ENCODE measurements at regions not wholly inside any gene's neighbourhood (a gene's known extent, or its start where the extent isn't known, plus 50 kb on each side); places are given as distances from the start of the nearest gene placed in this dataset.

DNA sequence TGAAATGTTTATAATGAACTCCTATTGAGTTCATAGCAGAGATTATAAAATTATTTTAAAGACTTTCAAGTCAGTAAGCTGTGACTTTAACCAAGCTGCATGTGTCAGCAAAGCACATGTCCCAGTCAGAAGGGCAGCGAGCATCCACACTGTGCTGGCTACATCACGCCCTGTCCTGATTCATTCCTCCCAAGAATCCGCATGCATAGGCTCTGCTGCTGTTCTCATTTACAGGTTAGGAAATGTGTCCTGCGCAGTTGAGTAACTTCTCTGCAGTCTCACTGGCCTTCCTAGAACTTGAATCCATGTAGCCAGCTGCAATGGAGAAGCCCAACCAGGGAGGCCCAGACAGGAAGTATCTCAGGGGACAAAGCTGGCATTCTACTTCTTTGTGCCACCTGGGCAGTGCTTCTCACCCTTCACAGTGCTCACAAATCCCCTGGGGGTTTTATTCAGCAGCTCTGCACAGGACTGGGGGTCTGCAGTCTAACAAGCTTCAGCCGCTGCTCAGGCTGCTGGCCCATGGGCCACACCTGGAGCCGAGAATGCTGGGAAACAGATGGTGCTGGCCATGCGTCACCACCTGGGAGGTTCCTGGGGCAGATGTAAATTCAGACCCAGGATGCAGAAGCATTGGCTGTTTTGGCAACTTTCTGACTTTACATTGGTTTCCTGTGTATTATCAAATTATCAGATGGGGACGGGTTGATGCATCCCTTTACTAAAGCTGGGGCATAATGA lies 192.8 kb upstream of the GDF10 start:
- no peak for DNase-seq

DNA sequence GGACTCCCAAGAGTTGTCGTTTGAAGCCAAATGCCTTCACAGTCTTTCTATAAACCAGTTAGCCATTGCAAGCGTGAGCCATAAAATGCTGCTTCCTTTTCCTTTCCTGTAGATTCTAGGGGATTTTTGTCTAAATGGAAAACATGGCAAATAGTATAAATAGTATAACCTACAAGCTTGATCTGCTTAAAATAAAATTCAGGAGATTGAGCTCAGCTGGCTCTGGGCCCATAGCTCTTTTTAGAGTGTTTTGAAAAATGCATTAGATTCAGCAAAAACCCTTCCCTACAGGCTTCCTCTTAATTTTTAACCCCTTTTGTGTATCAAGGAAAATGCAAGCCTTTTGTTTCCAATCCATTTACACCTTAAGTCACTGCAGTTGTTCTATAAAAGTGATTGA lies 190.1 kb upstream of the GDF10 start:
- DNase-seq, result peak; percentile 37

DNA sequence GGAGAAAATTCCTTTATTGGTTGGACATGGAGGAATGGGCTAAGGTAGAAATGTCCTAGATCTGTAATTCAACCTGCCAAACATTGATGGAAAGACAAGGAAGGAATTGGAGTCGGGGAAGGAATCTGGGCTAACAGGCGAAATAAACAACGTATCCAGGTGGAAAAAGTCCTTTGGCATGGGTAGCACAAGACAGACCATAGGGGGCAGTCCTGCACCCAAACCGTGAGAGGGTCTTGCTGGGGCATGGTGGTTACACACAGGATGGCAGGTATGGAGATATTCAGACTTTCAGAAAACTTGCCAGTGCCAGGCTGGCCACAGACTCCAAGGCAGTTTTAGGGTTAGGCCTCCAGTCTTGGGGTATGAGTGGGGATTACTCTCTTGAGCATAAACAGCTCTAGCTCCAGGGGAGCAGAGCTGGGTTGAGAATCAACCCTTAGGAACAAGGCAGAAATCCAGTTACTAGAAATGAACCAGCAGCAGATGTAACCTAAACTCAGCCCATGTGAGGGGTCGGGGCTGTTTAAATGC lies 188.6 kb upstream of the GDF10 start:
- DNase-seq, result no peak

DNA sequence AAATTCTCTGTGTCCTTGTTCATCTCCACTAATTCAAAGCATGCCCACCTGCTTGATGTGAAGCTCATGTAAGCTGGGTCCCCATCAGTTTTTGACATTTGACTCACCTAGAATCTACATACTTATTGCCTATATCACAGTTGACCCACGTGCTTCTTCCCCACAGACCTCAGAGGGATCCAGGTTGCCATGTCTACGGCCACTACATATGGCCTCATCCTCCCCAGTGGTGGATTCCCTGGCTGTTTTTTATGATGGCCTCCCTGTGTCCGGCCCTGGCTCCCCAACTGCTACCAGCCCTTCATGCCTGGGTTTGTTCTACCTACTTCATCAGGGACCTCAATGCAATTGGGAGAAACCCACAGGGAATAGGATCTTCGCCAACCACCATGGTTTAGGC lies 187.4 kb upstream of the GDF10 start:
- no peak for DNase-seq

DNA sequence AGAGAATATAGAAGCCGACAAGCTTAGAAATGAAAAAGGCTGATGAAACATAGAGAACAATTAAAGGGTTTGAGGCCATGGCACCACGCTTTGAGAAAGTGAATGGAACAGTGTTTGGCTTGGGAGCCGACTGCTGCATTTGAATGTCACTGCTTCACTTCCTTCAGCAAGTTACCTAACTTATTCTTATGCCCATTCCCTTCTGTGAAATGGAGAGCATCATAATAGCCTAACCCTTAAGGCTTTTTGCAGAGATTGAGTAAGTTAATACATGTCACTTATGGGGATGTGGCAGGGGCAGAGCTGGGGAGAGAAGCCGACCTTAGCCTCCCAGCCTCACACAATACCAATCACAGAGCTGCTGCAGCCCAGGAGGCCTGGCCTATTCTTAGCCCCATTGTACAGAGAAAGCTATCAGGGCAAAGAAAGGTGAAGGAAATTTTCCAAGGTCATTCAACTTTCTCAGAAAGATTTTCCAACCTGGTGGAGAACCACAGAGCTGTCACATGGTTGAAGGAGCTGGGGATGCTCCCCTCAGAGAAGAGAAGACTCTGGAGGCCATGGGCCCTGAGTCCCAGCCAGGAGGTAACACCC lies 186.0 kb upstream of the GDF10 start:
- no peak for DNase-seq

DNA sequence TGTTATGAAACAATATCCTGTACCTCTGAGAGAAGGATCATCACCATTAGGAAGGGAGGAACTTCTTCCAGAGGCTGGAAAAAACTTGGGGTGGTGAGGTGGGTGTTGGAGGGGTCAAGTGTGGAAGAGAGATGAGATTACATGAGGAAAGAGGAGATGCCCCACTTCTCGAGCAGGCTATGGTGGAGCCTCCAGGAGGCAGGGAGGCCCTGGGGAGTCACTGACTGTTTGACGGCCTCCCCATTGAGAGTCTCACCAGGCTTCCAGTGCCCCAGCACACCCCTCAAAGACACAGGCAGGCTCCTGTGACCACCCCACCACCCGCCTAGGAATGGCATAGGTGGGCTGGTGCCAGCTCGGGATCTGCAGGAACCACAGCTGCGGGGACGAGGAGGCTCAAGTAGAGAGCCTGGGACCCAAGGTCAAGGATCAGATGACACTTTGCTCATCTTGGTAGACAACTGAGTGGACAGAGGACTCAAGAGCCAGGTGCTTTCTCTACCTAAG lies 185.3 kb upstream of the GDF10 start:
- no peak for DNase-seq

DNA sequence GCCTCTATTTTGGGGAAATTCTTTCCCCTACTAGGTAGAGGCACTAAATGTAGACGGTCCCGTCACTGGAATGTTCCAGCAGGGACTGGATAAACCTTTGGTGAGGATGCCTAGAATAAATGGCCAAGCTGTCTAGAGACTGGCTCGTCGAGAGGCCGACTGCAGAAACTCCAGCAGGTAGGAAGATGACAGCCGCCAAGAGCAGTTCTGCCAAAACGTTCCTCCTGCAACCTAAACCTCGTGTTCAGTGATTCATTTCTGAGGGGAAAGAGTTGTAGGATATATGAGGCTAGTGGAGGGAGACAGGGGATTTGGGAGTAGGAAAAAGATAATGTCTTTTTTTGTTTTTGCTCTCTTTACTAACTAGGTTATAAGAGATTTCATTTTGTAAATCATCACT lies 184.7 kb upstream of the GDF10 start:
- no peak for DNase-seq

DNA sequence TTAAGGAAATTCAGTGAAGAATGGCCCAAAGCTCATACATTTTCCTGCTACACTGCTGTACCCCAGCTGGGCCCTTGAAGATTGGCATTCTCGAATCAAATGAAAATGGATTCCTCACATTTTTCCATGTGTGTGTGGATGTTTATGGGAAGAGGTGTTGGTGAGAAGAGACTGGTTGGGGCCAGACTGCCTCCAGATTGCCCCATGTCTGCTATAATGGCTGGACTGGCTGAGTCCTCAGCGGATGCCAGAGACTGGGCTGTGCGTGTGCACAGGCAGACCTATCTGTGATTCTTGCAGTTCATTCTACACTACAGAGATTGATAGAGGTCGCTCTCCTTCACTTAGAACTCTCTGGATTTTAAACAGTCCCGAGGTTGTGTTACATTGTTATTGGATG lies 183.6 kb upstream of the GDF10 start:
- DNase-seq, result no peak

DNA sequence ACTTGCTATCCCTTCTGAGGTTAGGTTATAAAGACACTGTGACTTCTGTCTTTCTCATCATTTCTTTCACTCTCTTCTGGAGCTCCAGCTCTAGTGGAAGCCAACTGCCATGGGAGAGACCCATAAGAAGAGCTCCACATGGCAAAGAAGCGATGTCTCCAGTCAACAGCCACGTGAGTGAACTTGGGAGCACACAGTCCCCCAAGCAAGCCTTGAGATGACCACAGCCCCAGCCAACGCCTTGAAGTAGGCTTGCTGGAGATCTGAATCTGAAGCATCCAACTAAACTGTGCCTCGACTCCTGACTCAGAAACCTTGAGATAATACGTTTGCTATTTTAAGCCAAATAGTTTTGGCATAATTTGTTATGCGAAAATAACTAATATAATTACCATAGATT lies 181.7 kb upstream of the GDF10 start:
- DNase-seq, result no peak

DNA sequence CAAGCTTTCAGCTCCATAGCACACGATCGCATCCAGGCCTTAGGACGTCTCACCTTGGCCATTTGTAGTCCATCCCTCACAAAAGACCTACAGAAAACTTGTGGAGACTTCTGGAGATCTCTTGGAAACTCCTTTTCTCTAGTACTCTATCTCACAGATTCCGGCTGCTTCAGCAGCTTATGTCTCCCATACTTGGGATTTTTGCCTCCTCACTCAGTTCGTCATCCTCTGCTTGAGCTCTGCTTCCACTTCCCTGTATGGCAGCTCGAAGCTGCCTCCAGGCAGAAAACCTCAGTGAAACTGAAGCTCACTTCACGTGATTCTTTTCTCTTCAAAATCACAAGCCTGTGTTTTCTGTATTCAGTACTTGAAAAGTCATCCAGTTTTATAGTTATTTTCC lies 178.7 kb upstream of the GDF10 start:
- no peak for DNase-seq

DNA sequence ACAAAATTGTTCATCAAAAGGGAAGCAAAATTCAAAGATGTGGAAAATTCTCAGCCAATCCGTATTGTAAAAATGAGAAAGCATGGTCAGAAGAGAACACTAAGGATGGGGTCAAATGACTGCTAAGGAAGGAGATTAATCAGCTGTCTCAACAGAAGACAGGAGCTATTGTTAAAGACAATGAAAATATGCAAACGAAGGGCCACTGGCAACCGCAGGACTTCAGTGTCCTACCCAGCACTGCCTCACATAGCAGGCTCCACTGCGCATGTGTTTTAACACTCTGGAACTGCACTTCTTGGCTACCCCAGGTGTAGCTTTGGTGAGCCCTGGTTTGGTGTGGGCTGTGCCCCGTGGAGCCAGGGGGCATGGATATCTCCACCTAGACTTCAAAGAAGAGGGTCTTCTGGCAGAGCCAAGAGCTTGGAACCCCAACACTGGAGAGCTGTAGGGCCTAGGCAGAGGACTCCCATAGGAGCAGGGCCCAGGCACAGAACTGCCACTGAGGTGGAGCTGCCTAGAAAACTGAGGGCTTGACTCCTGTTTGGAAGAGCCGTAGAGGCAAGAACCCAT lies 176.2 kb upstream of the GDF10 start:
- DNase-seq, result no peak

DNA sequence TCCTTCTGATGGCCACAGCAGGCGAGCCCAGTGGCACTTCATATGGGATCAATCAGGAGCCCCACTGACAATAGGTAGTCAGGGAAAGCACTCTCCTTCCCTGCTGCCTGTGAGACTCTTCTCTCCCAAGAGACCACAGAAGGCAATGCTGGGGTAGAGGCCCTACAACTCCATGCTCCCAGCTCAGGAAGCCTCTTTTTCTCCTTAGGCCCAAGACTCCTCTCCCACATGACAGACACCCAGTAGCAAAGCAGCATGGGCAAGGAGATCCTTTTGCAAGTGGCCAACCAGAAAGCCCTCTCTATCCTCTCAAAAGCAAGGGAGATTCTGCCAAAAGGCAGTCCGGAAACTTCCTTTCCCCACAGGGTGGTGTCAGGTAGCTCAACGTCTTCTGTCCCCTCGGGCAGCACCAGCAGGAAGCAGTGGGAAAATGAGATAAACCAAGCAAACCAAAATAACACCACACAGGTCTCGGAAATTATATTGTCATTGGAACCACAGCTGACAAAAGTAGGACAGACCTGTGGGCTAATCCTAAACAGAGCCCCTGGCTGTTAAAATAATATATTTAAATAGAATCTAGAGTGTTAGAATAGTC lies 172.7 kb upstream of the GDF10 start:
- DNase-seq, result no peak

DNA sequence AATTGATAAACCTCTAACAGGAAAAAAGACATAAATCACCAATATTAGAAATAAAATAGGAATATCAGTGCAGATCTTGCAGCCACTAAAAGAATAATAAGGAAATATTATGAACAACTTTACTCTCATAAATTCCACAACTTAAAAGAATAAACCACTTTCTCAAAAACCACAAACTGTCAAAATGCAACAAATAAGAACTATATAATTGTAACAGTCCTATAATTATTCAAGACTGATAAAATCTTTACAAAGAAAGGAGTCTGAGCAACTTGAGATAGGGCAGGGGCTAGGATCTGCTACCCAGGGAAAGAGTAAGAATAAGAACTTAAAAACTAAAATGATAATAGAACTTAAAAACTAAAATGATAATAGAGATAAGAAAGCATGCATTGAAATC lies 169.5 kb upstream of the GDF10 start:
- DNase-seq, result no peak

DNA sequence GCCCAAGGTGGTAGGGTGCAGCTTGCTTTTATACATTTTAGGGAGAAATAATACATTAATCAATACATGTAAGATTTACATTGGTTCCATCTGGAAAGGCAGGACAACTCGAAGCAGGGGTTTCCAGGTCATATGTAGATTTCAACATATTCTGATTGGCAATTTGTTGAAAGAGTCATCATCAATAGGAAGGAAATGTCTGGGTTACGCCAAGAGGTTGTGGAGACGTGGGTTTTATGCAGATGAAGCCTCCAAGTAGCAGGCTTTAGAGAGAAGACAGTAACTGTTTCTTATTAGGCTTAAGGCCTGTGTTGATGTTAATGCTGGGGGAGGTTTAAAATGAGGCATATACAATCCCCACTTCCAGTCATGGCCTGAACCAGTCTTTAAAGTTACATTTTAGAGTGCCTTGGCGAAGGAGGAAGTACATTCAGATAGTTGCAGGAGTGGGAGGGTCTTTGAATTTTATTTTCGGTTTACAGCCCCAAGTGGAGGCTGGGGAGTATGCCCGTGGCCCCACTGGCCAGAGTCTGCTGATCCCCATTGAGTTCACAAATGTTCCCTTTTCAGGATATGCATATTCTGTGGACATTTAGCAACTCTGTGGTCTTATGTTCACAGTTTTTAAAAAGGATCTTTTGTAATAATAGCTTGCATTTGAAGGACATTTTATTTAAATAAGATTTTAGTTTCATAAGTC lies 166.0 kb upstream of the GDF10 start:
- DNase-seq, result no peak

DNA sequence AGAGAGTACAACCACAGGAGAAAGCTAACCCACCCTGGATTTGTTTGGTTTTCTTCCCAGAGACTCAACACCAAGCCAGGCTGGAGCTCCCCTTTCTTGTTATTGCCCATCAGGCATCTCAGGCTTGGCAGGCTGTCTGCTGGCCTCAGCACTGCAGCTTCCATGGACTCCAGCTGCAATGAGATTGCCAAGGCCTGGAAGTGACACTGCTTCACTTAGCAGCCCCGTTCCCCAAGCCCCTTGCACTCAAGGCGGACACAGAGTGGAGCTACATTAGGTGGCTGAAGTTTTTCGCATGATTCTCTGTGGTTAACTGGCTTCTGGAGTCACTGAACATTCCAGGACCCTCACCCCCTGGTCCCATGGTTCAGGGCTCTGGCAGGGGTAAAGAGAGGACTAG lies 163.1 kb upstream of the GDF10 start:
- DNase-seq, result peak; percentile 54

DNA sequence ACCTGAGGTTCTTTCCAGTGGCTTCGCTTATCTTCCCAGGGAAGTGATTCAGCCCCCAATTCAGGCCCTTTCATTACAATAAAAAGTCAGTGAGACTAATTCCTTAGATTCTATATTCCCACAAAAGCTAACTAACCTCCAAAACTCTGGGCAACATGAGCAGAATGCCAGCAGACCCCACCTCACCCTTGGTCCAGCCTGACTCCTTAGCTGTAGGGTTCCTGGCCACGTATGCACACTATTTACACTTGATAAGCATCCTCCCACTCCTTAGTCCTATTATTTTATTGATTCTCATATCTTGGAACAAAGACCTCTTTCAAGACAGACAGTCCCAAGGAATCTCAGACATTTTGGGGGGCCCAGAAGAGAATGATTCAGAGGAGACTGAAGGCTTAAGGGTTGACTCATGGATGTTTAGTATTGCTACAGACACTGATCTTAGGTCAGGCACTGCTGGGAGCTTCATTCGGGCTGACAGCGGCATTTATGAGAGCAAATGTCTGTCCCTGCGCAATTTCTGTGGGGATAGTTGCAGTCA lies 162.6 kb upstream of the GDF10 start:
- DNase-seq, result no peak

DNA sequence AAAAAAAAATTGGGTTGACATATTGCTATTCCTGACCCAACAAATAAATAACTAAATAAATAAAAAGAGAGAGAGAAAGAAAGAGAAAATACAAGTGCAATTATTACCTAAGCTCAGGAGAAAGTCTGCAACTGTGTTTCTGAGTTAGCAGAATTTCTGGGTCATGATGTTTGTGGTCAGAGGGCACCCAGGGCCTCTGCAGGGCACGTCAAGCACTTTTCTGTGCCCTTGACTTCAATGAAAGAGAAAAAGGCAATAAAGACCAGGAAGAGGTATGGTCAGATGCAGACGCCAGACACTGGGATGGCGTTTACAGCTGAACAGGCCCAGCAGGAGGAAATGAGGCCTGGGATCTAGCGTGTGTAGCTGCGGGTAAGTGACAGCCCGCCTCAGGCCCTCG lies 160.9 kb upstream of the GDF10 start:
- no peak for DNase-seq

DNA sequence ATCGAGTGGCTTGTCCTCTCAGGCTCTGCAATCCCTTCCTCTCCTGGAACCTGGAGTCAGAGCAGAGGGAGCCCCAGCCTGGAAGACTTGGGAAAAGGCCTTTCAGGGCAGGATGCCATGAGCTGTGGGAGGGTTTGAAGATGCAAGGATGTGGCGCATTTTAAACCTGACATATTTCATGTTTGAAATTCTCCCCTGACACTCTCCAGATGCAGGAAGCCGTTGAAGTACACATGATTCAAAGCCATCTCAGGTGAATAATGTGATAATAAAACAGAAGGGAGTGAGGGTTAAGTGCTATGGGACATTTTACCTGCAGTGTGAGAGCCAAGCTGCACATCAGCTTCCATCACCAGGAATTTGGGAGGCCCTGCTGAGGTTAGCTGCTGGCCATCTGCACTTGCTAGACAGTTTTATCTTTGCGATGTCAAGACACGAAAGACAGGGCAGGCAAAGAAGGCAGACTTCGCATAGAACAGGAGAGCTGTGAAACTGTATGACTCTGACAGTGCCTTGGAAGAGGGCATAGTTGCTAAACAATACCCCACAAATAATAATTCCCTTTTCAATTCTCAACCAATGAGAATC lies 159.1 kb upstream of the GDF10 start:
- no peak for DNase-seq

DNA sequence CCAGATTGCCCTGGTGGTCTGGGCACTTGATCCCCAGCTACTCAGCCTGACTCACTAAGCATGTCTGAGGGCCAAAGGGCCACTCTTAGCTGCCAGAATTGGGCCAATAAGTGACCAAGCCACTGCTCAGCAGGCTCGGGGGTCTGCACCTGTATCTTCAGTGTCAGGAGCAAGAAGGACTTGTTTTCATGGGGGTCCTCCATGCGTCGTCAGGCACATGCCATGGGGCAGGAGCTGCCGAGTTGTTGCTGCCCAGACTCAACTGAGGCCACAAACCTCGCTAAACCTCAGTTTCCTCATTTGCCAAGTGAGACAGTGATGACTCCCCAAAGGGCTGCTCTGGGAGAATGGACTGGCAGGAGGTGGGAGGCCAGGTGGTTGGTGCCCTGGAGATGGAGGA lies 158.6 kb upstream of the GDF10 start:
- no peak for DNase-seq

DNA sequence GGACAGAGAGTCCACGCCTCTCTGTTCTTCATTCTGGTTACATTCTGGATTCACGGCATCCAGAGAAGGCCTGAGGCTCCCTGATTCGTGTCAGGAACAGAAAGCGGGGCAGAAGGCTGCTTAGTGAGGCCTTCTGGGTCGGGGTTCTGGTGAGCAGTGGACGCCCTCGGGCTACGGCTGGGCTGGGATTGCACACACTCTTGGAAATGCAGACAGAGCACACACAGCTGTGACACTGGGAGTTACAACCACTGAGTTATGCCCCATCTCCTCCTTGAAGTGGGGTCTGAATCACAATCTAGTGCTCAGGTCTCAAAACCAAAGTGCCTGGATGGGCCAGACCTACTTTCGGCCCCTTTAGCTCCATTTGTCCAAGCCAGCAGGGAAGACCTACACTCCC lies 156.9 kb upstream of the GDF10 start:
- no peak for DNase-seq

DNA sequence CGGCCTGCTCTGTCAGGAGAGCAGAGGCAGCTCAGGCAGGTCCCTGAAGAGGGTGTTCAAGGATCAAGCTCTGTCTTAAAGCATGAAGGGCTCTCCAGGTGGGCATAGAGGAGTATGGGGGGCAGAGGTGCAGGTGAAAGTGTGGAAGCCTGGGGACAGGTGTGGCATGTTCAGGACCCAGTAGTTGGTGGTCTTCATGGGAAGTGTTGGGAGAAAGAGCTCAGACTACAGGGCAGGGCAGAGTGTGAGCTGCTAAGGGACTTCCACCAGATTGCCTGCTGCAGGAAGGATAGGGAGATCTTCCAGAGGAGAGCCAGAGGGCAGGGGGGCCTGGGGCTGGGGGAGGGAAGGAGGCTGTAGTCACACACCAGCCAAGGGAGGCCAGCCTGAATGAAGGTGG lies 156.5 kb upstream of the GDF10 start:
- no peak for DNase-seq

DNA sequence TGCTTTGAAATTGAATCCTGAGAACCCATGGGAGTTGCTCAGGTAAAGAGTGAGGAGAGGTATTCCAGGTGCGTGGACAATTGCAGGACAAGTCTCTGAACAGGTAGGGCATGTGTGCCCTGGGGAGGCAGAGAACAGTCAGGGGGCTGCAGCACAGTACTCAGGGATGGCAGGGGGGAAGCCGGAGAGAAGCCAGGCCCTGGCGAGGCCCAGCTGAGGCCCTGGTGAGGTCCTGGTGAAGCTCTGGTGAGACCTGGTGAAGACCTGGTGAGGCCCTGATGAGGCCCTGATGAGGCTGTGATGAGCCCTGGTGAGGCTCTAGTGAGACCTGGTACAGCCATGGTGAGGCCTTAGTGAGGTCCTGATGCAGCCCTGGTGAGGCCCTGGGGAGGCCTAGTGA lies 155.5 kb upstream of the GDF10 start:
- no peak for DNase-seq
